ENCODE measurements at regions not wholly inside any gene's neighbourhood (a gene's known extent, or its start where the extent isn't known, plus 50 kb on each side); places are given as distances from the start of the nearest gene placed in this dataset.

GRCh38 chr6:121759370-121759769 is 323.9 kb downstream of the GJA1 start:
- no peak overlapping the region for H2AFZ ChIP-seq (ENCODE audit: low read length)
- ATAC-seq = no peak
- no peaks in the 10 kb centered on the region for H3K4me1 ChIP-seq (ENCODE audit: insufficient read depth, low read length)
- POLR2A ChIA-PET = no interaction called here
- in situ Hi-C loops (cut with HindIII; ENCODE audit: extremely low pct_ligation_motif_present, low pct_unique_long_range_greater_than_20kb) (no loop called here), intact Hi-C loops (cut with micrococcal nuclease; ENCODE audit: unreplicated experiment) (no loop called here)
- H3K27ac ChIP-seq (ENCODE audit: extremely low read length, insufficient read depth, low read length) = no peak overlapping the region
- TF ChIP-seq AHDC1 (CRISPR knock-in tag; IDR thresholded peaks at IDR 0.05; ENCODE audit: borderline replicate concordance) (no peak), ZNF512 (CRISPR knock-in tag; IDR thresholded peaks at IDR 0.05) (no peak), NFYB (CRISPR knock-in tag; IDR thresholded peaks at IDR 0.05) (no peak), ZFP90 (CRISPR knock-in tag; IDR thresholded peaks at IDR 0.05; ENCODE audit: borderline replicate concordance) (no peak), REXO4 (CRISPR knock-in tag; IDR thresholded peaks at IDR 0.05; ENCODE audit: borderline replicate concordance) (no peak), LCORL (IDR thresholded peaks at IDR 0.05) (no peak), LCORL (CRISPR knock-in tag; IDR thresholded peaks at IDR 0.05) (no peak)
- DNase-seq (ENCODE audit: low spot score) = no peak
- H3K27me3 ChIP-seq (ENCODE audit: control insufficient read depth in 1 of 2, insufficient read depth in 2 of 2, low read length in 2 of 2) = no peaks in the 10 kb centered on the region
- H3K9me3 ChIP-seq (ENCODE audit: low read length) = no peaks in the 10 kb centered on the region
- H3K4me3 ChIP-seq (replicated peaks in 1 of 3; ENCODE audit: insufficient read depth in 1 of 3, low read depth in 2 of 3, low read length in 3 of 3) = no peak overlapping the region
- CTCF ChIA-PET (ENCODE audit: low intra/inter-chr PET ratio, low total read pairs) = no interaction called here
- FAIRE-seq = no peak
- 20% methylated on average over 1 of the region's 1 CpG for WGBS (ENCODE audit: low lambda C conversion rate)
- H3K9ac ChIP-seq (ENCODE audit: insufficient read depth, low read depth, low read length) = no peak overlapping the region
- H3K36me3 ChIP-seq (replicated peaks in 1 of 2; ENCODE audit: control insufficient read depth in 1 of 2, insufficient read depth in 2 of 2, low read length in 2 of 2) = no peaks in the 10 kb centered on the region
- H3K4me2 ChIP-seq (ENCODE audit: low read depth, low read length) = no peak overlapping the region
- H3K79me2 ChIP-seq (ENCODE audit: insufficient read depth, low read length) = no peaks in the 10 kb centered on the region
- no TSS peak for BruUV-seq (replicated peaks)
- H4K20me1 ChIP-seq (ENCODE audit: insufficient read depth, low read length) = no peaks in the 10 kb centered on the region
